Uterus (tissue), 3 donors: ENCODE measurements at regions not wholly inside any gene's neighbourhood (a gene's known extent, or its start where the extent isn't known, plus 50 kb on each side); places are given as distances from the start of the nearest gene placed in this dataset.

Experiments used
- DNase-seq, 2 donors: peaks; one replicate each; pipeline ENCODE4 v3.0.0-alpha.2; 2019 to 2020
- H3K27ac ChIP-seq, 2 donors: fragments of 200-600 bp; sonication (generic); 1 replicate in 1 of 2; 2 replicates in 1 of 2; pipeline ENCODE4 v1.5.1; 2016 to 2018
- H3K27me3 ChIP-seq, 2 donors: fragments of 200-600 bp; sonication (generic); one replicate each; pipeline ENCODE4 v1.5.1; 2018 to 2019; ENCODE audit warnings: control low read depth in 1 of 2
- H3K36me3 ChIP-seq, 2 donors: fragments of 200-600 bp; sonication (generic); one replicate each; pipeline ENCODE4 v1.5.1; 2019; ENCODE audit warnings: control low read depth in 1 of 2
- H3K4me1 ChIP-seq, 2 donors: fragments of 200-600 bp; sonication (generic); one replicate each; pipeline ENCODE4 v1.5.1; 2018 to 2019; ENCODE audit warnings: control low read depth in 1 of 2
- H3K4me3 ChIP-seq, 2 donors: fragments of 200-600 bp; sonication (generic); 1 replicate in 1 of 2; 2 replicates in 1 of 2; pipeline ENCODE4 v1.5.1; 2018 to 2019; ENCODE audit warnings: mild to moderate bottlenecking in 1 of 2
- H3K9me3 ChIP-seq, 2 donors: fragments of 200-600 bp; sonication (generic); one replicate each; pipeline ENCODE4 v1.5.1; 2019; ENCODE audit warnings: control low read depth in 1 of 2
- POLR2A ChIP-seq, 2 donors: fragments of 450-650 bp; IDR thresholded peaks; one replicate each; pipeline ENCODE4 v1.6.1; 2016; ENCODE audit warnings: antibody characterized with exemption in 2 of 2, mild to moderate bottlenecking in 1 of 2, moderate library complexity in 1 of 2
- intact Hi-C: fragments of 100-400 bp; cut with DNase I; formaldehyde crosslinking; loops from one replicate; pipeline ENCODE4 v1.15.1; 2023; ENCODE audit warnings: low total_unique reads
- TF ChIP-seq, protein P1 (sequence below), 4 experiments: fragments of 200-600 bp in 2 of 4; fragments of 450-650 bp in 2 of 4; sonication (generic) in 2 of 4; IDR thresholded peaks; one replicate each; pipeline ENCODE4 v1.5.1; 2016 to 2019; ENCODE audit warnings: antibody characterized with exemption in 4 of 4, mild to moderate bottlenecking in 2 of 4, moderate library complexity in 1 of 4
- donor health status: DM: yes; HTN: yes; CAD: no.

DNA sequence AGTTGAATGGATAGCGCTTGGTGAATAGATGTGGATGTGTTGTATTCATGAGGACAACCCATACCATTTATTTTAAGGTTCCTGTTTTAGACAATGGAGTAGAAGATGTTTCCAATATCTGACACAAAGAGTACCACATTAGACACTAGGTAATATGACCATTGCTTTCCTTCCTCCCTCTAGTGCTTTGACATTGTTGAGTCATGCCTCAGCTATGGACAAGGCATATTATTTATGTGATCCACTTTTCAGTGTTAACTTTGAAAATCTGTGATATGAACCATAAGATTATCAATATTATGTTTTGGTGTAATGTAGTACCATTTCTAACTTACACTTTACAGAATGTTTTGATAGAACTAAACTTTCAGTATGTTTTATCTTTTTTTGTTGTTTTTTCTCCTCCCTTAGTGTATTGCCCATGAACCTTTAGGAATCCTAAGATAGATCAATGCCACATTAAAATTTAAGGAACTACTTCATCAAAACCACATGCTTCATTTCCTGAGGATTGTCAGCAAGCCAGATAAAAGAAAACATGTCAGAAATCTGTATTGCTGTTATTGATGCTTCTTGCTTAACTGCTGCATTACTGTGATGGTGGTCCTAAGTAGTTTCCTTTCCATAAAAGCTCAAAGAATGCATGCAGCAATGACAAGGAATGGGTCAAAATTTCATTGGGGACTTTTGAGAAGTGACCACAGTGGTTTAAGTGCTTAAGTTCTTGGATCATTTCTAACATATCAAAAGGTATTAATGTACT is 105.0 kb downstream of the PCDH7 start:
- no peaks in the 10 kb centered on the region for H3K9me3 ChIP-seq
- no peaks in the 10 kb centered on the region for H3K36me3 ChIP-seq
- no peak for TF ChIP-seq POLR2A (IDR thresholded peaks at IDR 0.05)
- TF ChIP-seq, protein P1, sequence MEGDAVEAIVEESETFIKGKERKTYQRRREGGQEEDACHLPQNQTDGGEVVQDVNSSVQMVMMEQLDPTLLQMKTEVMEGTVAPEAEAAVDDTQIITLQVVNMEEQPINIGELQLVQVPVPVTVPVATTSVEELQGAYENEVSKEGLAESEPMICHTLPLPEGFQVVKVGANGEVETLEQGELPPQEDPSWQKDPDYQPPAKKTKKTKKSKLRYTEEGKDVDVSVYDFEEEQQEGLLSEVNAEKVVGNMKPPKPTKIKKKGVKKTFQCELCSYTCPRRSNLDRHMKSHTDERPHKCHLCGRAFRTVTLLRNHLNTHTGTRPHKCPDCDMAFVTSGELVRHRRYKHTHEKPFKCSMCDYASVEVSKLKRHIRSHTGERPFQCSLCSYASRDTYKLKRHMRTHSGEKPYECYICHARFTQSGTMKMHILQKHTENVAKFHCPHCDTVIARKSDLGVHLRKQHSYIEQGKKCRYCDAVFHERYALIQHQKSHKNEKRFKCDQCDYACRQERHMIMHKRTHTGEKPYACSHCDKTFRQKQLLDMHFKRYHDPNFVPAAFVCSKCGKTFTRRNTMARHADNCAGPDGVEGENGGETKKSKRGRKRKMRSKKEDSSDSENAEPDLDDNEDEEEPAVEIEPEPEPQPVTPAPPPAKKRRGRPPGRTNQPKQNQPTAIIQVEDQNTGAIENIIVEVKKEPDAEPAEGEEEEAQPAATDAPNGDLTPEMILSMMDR (IDR thresholded peaks at IDR 0.05) = no peak
- H3K4me1 ChIP-seq = no peaks in the 10 kb centered on the region
- H3K4me3 ChIP-seq = no peak overlapping the region
- intact Hi-C loops = no loop called here
- no peak for DNase-seq
- H3K27me3 ChIP-seq = no peaks in the 10 kb centered on the region
- no peak overlapping the region for H3K27ac ChIP-seq

DNA sequence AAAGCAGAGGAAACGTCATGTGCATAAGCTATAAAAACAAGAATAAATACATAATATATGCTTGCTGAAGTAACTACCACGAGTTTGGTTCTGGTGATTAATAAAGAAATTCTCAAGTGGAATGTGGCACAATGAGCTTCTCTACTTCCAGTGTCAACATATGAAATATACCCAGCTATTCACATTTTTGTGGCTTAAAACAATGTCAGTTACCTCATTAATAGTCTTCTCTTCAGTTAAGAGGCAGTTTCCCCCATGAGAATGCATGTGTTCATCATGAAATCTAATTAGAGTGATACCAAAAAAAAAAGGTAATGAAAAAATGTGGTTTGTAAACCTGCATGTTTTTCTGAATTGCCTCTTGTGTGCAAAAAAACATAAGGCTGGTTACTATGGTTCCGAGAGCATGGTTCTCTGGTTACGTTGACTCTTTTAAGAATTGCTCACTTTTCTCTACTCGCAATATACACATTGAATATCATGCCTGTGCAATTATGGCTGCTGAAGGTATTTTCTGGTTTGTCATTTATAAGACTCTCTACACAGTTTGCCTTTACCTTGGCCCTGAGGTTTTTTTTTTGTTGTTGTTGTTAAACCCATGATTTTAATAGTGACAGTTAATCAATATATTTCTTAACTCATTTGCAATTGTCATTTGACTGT is 108.2 kb downstream of the PCDH7 start:
- Histone ChIP-seq H3K4me1 (no peaks in the 10 kb centered on the region), H3K27me3 (no peaks in the 10 kb centered on the region), H3K36me3 (no peaks in the 10 kb centered on the region), H3K4me3 (no peak overlapping the region), H3K27ac (no peak overlapping the region), H3K9me3 (no peaks in the 10 kb centered on the region)
- intact Hi-C loops = no loop called here
- TF ChIP-seq, protein P1 (IDR thresholded peaks at IDR 0.05) = no peak
- TF ChIP-seq POLR2A (IDR thresholded peaks at IDR 0.05) = no peak
- no peak for DNase-seq

DNA sequence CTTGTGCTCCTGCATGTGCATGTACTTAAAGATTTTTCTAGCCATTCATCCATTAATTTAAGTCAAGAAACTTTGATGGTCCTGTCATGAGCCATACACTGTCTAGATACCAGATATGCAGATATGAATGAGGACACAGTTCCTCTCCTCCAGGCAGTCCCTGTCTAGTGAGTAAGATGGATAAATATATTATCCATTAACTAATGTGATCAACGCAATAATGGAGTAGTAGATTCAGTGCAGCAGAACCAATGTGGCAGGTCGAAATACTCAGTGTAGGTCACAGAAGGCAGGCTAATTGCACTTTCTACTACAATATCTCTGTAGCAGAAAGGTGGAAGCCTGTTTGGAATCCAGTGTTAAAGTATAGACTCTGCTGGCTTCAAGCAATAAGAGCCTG is 112.5 kb downstream of the PCDH7 start:
- Histone ChIP-seq H3K27ac (no peak overlapping the region), H3K36me3 (no peaks in the 10 kb centered on the region), H3K27me3 (no peaks in the 10 kb centered on the region), H3K4me1 (no peaks in the 10 kb centered on the region), H3K9me3 (no peaks in the 10 kb centered on the region), H3K4me3 (no peak overlapping the region)
- intact Hi-C loops = no loop called here
- DNase-seq = no peak
- TF ChIP-seq POLR2A (IDR thresholded peaks at IDR 0.05) = no peak
- TF ChIP-seq, protein P1 (IDR thresholded peaks at IDR 0.05) = no peak

DNA sequence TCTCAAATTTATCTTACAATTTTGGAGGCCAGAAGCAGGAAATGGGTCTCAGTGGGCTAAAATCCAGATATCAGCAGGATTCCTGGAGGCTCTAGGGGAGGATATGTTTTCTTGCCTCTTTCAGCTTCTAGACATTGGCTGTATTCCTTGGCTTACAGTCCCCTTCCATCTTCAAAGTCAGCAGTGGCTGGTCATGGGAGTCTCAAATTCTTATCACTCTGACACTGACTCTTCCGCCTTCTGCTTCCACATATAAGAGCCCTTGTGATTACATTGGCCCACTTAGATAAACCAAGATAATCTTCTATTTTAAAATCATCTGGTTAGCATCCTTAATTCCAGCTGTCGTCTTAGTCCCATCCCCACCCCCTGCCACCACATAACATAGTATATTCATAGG is 113.0 kb downstream of the PCDH7 start:
- no peak for DNase-seq
- TF ChIP-seq, protein P1 (IDR thresholded peaks at IDR 0.05) = no peak
- TF ChIP-seq POLR2A (IDR thresholded peaks at IDR 0.05) = no peak
- Histone ChIP-seq H3K27me3 (no peaks in the 10 kb centered on the region), H3K9me3 (no peaks in the 10 kb centered on the region), H3K4me3 (no peak overlapping the region), H3K27ac (no peak overlapping the region), H3K36me3 (no peaks in the 10 kb centered on the region), H3K4me1 (no peaks in the 10 kb centered on the region)
- intact Hi-C loops = no loop called here

DNA sequence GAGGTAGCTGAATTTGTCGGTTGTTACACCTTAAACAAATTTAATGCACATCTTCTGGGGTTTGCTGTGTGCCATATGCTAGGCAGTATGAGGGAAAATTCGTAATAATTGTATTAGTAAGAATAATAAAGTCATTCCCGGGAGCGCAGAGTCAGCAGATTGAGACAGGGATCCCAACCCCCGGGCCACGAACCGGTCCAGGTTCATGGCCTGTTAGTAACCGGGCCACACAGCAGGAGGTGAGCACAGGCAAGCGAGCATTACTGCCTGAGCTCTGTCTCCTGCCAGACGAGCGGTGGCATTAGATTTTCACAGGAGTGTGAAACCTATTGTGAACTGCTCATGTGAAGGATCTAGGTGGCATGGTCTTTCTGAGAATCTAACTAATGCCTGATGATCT is 114.9 kb downstream of the PCDH7 start:
- H3K27me3 ChIP-seq = no peaks in the 10 kb centered on the region
- no peaks in the 10 kb centered on the region for H3K4me1 ChIP-seq
- H3K4me3 ChIP-seq = no peak overlapping the region
- intact Hi-C loops = no loop called here
- H3K36me3 ChIP-seq = no peaks in the 10 kb centered on the region
- H3K9me3 ChIP-seq = no peaks in the 10 kb centered on the region
- DNase-seq = no peak
- TF ChIP-seq POLR2A (IDR thresholded peaks at IDR 0.05) = no peak
- TF ChIP-seq, protein P1 (IDR thresholded peaks at IDR 0.05) = no peak
- no peak overlapping the region for H3K27ac ChIP-seq
